ENCODE measurements at regions not wholly inside any gene's neighbourhood (a gene's known extent, or its start where the extent isn't known, plus 50 kb on each side); places are given as distances from the start of the nearest gene placed in this dataset.
"Not testable (repeated sequence)": the region's sequence is repeated elsewhere in the genome, so short reads cannot be mapped to it uniquely, and the experiment has no call there.

DNA sequence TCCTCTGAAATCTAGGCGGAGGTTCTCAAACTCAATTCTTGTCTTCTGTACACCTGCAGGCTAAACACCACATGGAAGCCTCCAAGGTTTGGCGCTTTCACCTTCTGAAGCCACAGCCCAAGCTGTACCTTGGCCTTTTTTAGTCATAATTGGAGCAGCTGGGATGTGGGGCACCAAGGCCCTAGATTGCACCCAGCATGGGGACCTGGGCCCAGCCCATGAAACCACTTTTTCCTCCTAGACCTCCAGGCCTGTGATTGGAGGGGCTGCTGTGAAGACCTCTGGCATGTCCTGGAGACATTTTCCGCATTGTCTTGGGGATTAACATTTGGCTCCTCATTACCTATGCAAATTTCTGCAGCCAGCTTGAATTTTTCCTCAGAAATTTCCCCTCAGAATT is 181.0 kb downstream of the TYW3 start:
- DNase-seq (ENCODE audit: insufficient read length, low spot score) (no peak), FAIRE-seq (no peak)
- no peak for TF ChIP-seq TAF1 (IDR thresholded peaks at IDR 0.05; ENCODE audit: low read depth, low read length)
- no peak for TF ChIP-seq POLR2AphosphoS5 (IDR thresholded peaks at IDR 0.05; ENCODE audit: low read depth, low read length)
- TF ChIP-seq POU2F2 (IDR thresholded peaks at IDR 0.05; ENCODE audit: low read depth, low read length) = no peak
- TF ChIP-seq SPI1 (IDR thresholded peaks at IDR 0.05; ENCODE audit: low read depth, low read length) = no peak
- TF ChIP-seq PAX5 (IDR thresholded peaks at IDR 0.05; ENCODE audit: insufficient read depth, low read length, severe bottlenecking) = no peak
- TF ChIP-seq POLR2A (IDR thresholded peaks at IDR 0.05; ENCODE audit: low read depth, low read length) = no peak

DNA sequence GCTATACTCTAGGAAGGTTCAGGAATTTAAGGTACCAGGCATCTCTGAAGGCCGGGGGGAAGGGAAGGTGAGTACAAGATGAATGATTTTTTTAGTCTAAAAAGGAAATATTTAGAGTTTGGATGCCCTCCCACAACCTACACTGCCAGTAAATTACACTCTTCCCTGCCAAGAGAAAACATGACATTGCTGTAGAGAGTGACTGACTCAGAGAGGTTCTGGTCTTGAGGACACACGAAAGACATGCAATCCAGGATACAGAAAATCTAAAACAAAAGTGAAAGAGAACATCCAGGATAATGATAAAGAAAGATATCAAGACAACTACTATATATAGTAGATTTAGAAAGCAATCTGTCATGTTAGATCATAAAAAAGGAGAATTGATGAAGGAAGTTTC is 200.5 kb downstream of the TYW3 start:
- FAIRE-seq = no peak
- no peak for DNase-seq (ENCODE audit: insufficient read length, low spot score)

DNA sequence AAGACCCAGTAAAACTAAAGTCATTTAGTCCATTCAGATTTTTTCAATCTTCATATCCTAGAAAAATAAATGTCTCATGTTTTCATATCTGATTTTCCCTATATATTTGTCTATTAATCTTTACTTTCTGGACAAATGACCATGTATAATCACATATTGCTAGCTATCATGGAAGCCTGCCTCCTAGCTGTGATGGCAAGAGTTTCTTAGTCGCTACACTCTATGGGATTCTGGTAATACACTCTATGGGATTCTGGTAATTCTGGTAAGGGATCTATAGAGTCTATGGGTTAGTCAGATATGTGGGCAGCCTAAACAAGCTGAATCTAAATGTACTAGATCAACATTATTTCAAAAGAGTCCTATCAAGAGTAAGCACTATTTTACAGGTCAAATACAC is 198.7 kb upstream of the LHX8 start:
- no peak for TF ChIP-seq POLR2A (IDR thresholded peaks at IDR 0.05; ENCODE audit: low read depth, low read length)
- no peak for TF ChIP-seq TAF1 (IDR thresholded peaks at IDR 0.05; ENCODE audit: low read depth, low read length)
- no peak for TF ChIP-seq SPI1 (IDR thresholded peaks at IDR 0.05; ENCODE audit: low read depth, low read length)
- no peak for FAIRE-seq
- no peak for DNase-seq (ENCODE audit: insufficient read length, low spot score)

More for the DNA sequence above, 200.5 kb downstream of the TYW3 start:
- TF ChIP-seq POLR2AphosphoS5 (IDR thresholded peaks at IDR 0.05; ENCODE audit: low read depth, low read length) (no peak), POU2F2 (IDR thresholded peaks at IDR 0.05; ENCODE audit: low read depth, low read length) (no peak), PAX5 (IDR thresholded peaks at IDR 0.05; ENCODE audit: insufficient read depth, low read length, severe bottlenecking) (no peak), POLR2A (IDR thresholded peaks at IDR 0.05; ENCODE audit: low read depth, low read length) (no peak), SPI1 (IDR thresholded peaks at IDR 0.05; ENCODE audit: low read depth, low read length) (no peak)

DNA sequence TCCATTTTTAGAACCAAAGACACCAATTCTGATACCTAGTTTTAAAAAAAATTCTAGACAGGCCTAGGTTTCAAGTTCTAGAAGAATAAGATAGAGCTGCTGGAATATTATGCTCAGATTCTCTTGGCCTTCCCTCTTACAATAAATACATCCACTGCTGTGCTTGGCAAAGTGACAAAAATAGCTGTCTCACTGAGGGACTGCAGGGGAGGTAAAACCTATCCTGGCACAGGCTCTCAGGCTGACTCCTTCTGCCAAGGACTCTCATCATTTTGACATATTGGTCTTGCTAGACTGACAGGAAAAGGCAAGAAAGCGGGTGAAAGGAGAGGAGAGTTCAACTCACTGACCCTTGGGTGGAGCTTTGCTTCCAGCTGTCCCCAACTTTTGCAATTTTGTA is 197.0 kb upstream of the LHX8 start:
- FAIRE-seq = no peak
- no peak for DNase-seq (ENCODE audit: insufficient read length, low spot score)
- TF ChIP-seq POLR2A (IDR thresholded peaks at IDR 0.05; ENCODE audit: low read depth, low read length) (no peak), PAX5 (IDR thresholded peaks at IDR 0.05; ENCODE audit: insufficient read depth, low read length, severe bottlenecking) (no peak), POLR2AphosphoS5 (IDR thresholded peaks at IDR 0.05; ENCODE audit: low read depth, low read length) (no peak), TAF1 (IDR thresholded peaks at IDR 0.05; ENCODE audit: low read depth, low read length) (no peak), POU2F2 (IDR thresholded peaks at IDR 0.05; ENCODE audit: low read depth, low read length) (no peak), SPI1 (IDR thresholded peaks at IDR 0.05; ENCODE audit: low read depth, low read length) (no peak)

DNA sequence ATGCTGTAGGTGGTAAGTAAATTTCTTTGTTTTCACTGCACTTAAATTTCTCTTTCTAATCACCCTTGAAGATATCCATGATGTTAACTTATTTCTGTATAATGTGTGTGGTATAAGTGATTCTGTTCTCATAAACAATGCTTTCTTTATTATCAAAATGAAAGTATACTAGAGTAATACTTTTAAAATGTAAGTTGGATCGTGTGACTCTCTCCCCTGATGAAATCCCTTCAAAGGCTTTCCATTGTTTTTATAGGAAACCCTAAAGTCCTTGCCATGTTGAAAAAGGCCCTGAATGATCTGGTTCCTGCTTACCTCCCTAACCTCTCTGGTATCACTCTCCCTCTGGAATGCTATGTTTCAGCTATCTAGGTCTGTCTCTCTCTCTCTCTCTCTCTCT is 191.1 kb upstream of the LHX8 start:
- TF ChIP-seq POLR2A (IDR thresholded peaks at IDR 0.05; ENCODE audit: low read depth, low read length) = no peak
- no peak for TF ChIP-seq TAF1 (IDR thresholded peaks at IDR 0.05; ENCODE audit: low read depth, low read length)
- no peak for TF ChIP-seq POU2F2 (IDR thresholded peaks at IDR 0.05; ENCODE audit: low read depth, low read length)
- TF ChIP-seq POLR2AphosphoS5 (IDR thresholded peaks at IDR 0.05; ENCODE audit: low read depth, low read length) = no peak
- no peak for TF ChIP-seq SPI1 (IDR thresholded peaks at IDR 0.05; ENCODE audit: low read depth, low read length)
- TF ChIP-seq PAX5 (IDR thresholded peaks at IDR 0.05; ENCODE audit: insufficient read depth, low read length, severe bottlenecking) = no peak
- DNase-seq (ENCODE audit: insufficient read length, low spot score) (no peak), FAIRE-seq (no peak)

DNA sequence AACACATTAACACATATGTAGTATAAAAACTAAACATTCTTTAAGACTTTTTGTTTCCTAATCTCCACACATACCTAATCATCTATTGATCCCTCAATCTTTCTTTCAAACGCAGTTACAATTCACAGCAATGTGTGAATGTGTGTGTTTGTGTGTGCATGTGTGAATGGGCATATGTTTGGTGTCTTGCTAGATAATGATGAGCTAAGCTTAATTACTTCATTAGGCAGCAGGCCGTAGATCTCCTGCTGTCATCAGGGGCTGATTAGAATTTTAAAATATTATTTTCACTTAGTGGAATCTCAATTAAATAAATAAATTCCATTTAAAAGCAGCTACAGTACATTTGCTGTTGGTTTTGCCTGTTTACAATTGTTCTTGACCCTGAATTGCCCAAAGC is 187.8 kb upstream of the LHX8 start:
- no peak for DNase-seq (ENCODE audit: insufficient read length, low spot score)
- TF ChIP-seq POLR2AphosphoS5 (IDR thresholded peaks at IDR 0.05; ENCODE audit: low read depth, low read length) (no peak), TAF1 (IDR thresholded peaks at IDR 0.05; ENCODE audit: low read depth, low read length) (no peak), POLR2A (IDR thresholded peaks at IDR 0.05; ENCODE audit: low read depth, low read length) (no peak), PAX5 (IDR thresholded peaks at IDR 0.05; ENCODE audit: insufficient read depth, low read length, severe bottlenecking) (no peak), SPI1 (IDR thresholded peaks at IDR 0.05; ENCODE audit: low read depth, low read length) (no peak), POU2F2 (IDR thresholded peaks at IDR 0.05; ENCODE audit: low read depth, low read length) (no peak)
- FAIRE-seq = no peak

DNA sequence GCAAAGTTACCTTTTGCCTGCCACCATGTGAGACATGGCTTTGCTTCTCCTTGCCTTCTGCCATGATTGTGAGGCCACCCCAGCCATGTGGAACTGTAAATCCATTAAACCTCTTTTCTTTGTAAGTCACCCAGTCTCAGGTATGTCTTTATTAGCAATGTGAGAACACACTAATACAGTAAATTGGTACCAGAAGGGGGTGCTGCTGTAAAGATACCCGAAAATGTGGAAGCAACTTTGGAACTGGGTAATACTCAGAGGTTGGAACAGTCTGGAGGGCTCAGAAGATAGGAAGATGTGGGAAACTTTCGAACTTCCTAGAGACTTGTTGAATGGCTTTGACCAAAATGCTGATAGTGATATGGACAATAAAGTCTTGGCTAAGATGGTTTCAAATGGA is 184.8 kb upstream of the LHX8 start:
- not testable (repeated sequence) for FAIRE-seq; DNase-seq (ENCODE audit: insufficient read length, low spot score)

DNA sequence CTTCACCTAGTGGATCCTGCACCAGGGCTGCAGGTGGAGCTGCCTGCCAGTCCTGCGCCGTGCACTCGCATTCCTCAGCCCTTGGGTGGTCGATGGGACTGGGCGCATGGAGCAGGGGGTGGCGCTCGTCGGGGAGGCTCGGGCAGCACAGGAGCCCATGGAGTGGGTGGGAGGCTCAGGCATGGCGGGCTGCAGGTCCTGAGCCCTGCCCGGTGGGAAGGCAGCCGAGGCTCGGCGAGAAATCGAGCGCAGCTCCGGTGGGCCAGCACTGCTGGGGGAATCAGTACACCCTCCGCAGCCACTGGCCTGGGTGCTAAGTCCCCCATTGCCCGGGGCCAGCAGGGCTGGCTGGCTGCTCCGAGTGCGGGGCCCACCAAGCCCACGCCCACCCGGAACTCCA is 182.2 kb upstream of the LHX8 start:
- FAIRE-seq; DNase-seq (ENCODE audit: insufficient read length, low spot score): not testable (repeated sequence)

DNA sequence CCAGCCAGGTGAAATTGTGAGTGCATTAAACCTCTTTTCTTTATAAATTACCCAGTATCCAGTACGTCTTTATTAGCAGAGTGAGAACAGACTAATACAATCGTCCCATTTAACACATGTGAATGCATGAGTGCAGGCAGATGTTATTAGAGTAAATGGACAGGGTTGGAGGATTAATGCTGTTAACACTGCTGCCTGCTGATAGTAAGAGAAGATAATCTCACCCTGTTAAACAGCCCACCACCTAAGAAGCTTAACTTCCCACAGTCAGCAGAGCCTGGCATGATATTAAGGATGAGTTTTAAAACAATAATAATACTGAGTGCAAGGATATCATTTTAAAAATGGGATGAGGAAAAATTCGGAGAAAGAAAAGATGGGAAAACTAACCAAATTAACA is 181.4 kb upstream of the LHX8 start:
- FAIRE-seq (no peak), DNase-seq (ENCODE audit: insufficient read length, low spot score) (no peak)
- no peak for TF ChIP-seq PAX5 (IDR thresholded peaks at IDR 0.05; ENCODE audit: insufficient read depth, low read length, severe bottlenecking)
- TF ChIP-seq POLR2AphosphoS5 (IDR thresholded peaks at IDR 0.05; ENCODE audit: low read depth, low read length) = no peak
- TF ChIP-seq SPI1 (IDR thresholded peaks at IDR 0.05; ENCODE audit: low read depth, low read length) = no peak
- no peak for TF ChIP-seq POLR2A (IDR thresholded peaks at IDR 0.05; ENCODE audit: low read depth, low read length)
- no peak for TF ChIP-seq POU2F2 (IDR thresholded peaks at IDR 0.05; ENCODE audit: low read depth, low read length)
- no peak for TF ChIP-seq TAF1 (IDR thresholded peaks at IDR 0.05; ENCODE audit: low read depth, low read length)

DNA sequence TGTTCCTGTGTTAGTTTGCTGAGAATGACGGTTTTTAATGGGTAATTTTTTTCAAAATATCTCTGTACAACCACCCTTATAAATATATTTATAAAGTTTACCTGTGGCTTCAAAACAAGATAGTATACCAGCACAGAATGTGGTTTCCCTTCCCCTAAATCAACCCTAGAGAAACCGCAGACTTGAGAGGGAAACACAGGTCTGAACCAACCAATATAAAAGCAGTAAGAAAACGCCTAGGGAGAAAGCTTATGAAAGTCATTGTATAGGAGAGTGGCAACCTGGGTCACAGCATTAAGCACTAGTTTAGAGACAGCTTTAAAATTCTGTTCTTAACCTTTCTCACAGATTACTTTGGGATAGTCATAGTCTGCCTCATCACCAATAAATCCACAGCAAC is 180.6 kb upstream of the LHX8 start:
- no peak for DNase-seq (ENCODE audit: insufficient read length, low spot score)
- no peak for FAIRE-seq
- no peak for TF ChIP-seq POLR2A (IDR thresholded peaks at IDR 0.05; ENCODE audit: low read depth, low read length)
- no peak for TF ChIP-seq POLR2AphosphoS5 (IDR thresholded peaks at IDR 0.05; ENCODE audit: low read depth, low read length)
- no peak for TF ChIP-seq PAX5 (IDR thresholded peaks at IDR 0.05; ENCODE audit: insufficient read depth, low read length, severe bottlenecking)
- no peak for TF ChIP-seq POU2F2 (IDR thresholded peaks at IDR 0.05; ENCODE audit: low read depth, low read length)
- TF ChIP-seq SPI1 (IDR thresholded peaks at IDR 0.05; ENCODE audit: low read depth, low read length) = no peak
- TF ChIP-seq TAF1 (IDR thresholded peaks at IDR 0.05; ENCODE audit: low read depth, low read length) = no peak

DNA sequence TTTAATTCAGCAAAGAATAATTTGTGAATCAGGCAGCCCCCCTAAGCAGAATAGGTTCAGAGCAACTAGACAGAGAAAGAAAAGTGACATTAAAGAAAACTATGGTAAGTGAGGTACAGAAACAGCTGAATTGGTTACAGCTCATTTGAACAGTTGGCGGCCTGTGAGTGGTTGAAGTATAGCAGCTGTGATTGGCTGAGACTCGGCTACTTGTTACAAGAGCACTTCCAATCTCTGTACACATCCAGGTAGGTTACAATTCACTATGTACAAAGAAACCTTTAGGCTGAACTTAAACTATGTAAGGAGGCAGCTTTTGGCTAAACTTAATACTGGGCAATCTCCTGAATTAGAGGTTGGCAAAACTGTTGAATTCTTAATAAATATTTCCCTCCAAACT is 171.1 kb upstream of the LHX8 start:
- DNase-seq (ENCODE audit: insufficient read length, low spot score) = no peak
- TF ChIP-seq TAF1 (IDR thresholded peaks at IDR 0.05; ENCODE audit: low read depth, low read length) = no peak
- no peak for TF ChIP-seq POLR2AphosphoS5 (IDR thresholded peaks at IDR 0.05; ENCODE audit: low read depth, low read length)
- no peak for TF ChIP-seq POLR2A (IDR thresholded peaks at IDR 0.05; ENCODE audit: low read depth, low read length)
- no peak for TF ChIP-seq SPI1 (IDR thresholded peaks at IDR 0.05; ENCODE audit: low read depth, low read length)
- no peak for TF ChIP-seq POU2F2 (IDR thresholded peaks at IDR 0.05; ENCODE audit: low read depth, low read length)
- no peak for TF ChIP-seq PAX5 (IDR thresholded peaks at IDR 0.05; ENCODE audit: insufficient read depth, low read length, severe bottlenecking)
- no peak for FAIRE-seq
